GM19397 (cell line): ENCODE measurements at regions not wholly inside any gene's neighbourhood (a gene's known extent, or its start where the extent isn't known, plus 50 kb on each side); places are given as distances from the start of the nearest gene placed in this dataset.

ENCODE experiments used
- ATAC-seq: cut with Tn5 transposase; IDR thresholded peaks from one replicate; pipeline ENCODE4 v1.9.1; 2021; ENCODE audit warnings: mild to moderate bottlenecking, moderate library complexity; ENCODE audit not compliant: unreplicated experiment

GRCh38 chr20:20888266-20888656, 175.8 kb upstream of the RALGAPA2 start:
- no peak for ATAC-seq

DNA sequence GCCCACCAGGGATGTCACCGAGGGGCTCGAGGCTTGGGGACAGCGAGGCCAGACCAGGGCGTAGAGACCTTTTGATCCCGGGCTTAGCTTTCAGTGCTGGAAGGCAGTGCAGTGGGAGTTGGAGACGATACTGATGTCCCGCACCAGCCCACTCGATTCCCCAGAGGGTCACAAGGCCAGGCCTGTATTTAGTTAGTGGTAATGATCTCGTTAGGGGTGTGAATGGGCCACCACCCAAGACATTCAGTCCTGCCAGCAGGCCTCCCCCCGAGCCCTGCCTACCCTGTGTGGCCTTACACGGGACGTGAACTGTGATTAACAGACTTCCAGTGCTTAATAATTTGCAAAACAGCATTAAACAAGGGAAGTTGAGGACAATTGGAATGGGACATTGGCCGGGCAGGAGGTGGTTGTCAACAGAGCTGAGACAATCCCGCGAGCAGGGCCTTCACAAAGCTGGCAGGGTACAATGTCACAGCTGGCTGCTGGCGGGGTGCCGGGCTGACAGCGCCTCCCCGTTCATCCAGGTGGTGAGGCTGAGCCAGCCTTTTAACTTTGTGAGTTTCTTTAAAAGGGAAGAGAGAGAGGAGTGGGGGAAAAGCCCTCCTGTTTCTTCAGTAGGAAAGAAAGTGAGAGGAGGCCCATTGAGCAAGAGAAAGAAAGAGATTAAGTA, 175.3 kb upstream of the RALGAPA2 start:
- no peak for ATAC-seq

DNA sequence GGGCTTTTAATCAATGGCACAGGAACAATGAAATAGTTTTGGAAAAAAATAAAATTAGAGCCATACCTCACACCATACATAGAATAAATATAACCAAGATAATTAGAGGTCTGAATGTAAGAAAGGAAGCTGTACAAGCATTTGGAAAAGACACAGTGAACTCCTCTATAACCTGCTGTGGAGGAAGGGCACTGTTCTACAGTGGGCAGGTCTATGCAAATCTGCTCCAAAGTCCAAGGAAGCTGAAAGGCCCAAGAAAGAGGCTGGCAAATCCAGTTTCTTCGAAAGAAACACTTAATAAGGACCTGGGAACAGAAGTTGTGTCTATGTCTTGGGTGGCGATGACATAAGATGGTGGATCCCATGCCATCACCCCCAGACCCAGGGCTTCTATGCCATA, 169.4 kb upstream of the RALGAPA2 start:
- ATAC-seq: no peak

- ATAC-seq: no peak
These were observed 164.6 kb upstream of the RALGAPA2 start for GRCh38 chr20:20877079-20877478.

DNA sequence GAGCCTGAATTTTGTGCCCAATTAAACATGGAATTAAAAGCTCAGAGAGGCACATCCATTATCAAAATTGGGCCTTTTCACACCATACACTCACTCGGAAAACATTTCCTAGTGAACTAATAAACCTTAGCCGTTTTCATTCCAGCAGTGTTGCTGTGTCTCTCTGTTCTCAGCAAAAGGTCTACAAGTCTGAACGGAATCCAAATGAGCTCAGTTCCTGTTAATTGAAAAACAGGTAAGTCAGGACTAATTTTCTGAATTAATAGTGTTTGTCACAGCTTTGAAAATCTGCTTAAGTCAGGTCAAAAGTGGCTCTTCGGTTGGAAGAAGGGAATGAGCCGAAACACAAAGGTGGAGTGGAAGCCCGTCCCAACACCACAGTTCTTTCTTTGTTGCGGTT, 163.3 kb upstream of the RALGAPA2 start:
- no peak for ATAC-seq

GRCh38 chr20:20872428-20872827, 160.0 kb upstream of the RALGAPA2 start:
- no peak for ATAC-seq

- ATAC-seq: no peak
These were observed 156.8 kb upstream of the RALGAPA2 start for GRCh38 chr20:20869161-20869775.

DNA sequence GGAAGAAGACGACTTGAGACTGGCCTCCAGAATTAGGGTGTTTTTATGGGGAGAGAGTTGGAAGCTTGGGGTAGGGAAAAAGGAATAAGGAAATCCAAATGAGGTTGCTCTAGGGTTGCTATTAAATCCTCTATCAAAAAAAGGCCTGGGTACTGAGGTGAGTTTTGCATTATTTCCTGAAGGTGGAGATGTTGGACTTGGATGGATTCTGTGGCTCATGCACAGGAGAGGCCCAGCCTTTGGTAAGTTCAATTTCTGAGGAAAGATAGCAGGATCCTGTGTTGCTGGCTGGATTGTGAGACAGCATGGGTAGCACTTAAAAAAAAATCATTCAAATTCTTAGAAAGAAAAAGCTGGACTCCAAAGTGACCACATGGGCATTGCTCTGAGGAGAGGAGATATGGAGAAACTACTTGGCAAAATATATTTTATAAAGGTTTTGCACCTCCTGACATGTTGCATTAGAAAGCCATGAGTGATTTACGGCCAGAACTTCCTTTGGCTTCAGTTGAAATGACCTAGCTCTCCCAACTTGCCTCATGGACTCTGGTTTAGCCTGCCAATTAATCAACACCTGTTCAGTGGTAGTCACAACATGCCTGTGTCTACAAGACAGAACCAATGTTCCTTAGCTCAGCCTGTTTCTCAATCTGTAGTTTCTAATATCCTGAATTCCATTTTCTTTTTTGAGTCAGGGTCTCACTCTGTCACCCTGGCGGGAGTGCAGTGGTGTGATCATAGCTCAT, 152.1 kb upstream of the RALGAPA2 start:
- no peak for ATAC-seq

- ATAC-seq: peak; percentile 72
These were observed 147.8 kb upstream of the RALGAPA2 start for GRCh38 chr20:20860078-20860806.

DNA sequence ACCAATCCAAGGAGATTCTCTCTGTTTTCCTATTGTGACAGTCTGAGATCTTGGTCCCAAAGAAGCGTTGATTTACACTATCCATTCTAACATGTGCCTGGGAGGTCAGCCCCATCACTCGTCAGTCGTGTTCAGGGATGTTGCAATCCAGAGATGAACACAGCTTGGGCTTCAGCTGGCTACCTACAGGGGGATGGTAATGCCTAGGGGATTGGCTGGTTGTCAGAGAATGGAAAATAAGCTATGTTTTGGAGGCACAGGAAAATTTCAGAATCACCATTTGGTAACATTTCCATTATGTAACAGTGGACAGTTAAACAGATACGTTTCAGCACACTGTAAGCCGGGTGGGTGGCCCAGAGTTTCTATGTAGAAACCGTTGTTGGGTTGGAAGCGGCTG, 147.1 kb upstream of the RALGAPA2 start:
- ATAC-seq: no peak

- ATAC-seq: no peak
These were observed 144.5 kb upstream of the RALGAPA2 start for GRCh38 chr20:20856956-20857355.

- no peak for ATAC-seq
These were observed 143.9 kb upstream of the RALGAPA2 start for GRCh38 chr20:20856306-20856705.

GRCh38 chr20:20851385-20851784, 138.9 kb upstream of the RALGAPA2 start:
- no peak for ATAC-seq

- ATAC-seq: no peak
These were observed 138.0 kb upstream of the RALGAPA2 start for GRCh38 chr20:20850407-20850806.

DNA sequence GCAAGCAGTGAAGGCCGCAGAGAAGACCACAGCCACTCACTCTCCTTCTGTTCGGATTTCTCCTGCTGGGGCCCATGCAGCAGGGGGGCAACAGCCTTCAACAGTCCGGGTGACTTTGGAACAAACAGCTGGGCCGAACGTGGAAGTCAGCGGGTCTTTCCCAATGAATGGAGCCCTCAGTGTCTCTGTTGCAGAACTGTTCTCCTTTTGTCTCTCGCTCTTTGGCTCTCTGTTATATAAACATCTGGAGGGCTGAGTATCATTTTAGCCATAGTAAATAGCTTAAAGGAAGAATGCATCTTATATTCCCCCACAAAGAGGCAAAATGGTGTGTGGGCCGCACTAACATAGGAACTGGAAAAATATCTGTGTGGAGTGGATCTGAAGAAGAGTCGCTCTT, 136.7 kb upstream of the RALGAPA2 start:
- no peak for ATAC-seq

GRCh38 chr20:20847814-20848213, 135.4 kb upstream of the RALGAPA2 start:
- no peak for ATAC-seq

DNA sequence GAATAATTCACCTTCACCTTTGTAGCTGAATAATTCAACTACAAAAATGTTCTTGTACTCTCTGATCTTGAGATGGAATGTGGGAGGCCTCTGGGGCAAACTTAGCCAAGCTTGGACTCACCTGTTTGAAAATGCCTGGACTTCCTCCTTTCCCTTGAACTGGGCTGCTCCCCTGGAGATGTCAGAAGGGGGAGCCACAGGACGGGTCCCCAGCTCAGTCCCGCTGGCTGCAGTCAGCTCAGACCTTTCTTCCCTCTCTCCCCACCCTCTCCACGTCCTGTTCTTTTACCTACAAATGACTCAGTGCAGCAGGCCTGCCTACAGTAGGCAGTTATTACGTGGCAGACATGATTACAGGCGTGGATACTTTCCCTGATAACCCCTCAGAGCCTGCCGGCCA, 131.5 kb upstream of the RALGAPA2 start:
- ATAC-seq: no peak

DNA sequence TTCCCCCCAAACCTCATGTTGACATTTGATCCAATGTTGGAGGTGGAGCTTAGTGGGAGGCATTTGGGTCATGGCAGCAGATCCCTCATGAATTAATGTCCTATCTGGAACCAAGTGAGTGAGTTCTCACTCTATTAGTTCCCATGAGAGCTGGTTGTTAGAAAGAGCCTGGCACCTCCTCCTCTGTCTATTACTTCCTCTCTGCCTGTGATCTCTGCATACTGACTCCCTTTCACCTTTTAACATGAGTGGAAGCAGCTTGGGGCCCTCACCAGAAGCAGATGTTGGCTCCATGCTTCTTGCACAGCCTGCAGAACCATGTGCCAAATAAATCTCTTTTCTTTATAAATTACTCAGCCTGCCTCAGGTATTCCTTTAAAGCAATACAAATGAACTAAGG, 127.3 kb upstream of the RALGAPA2 start:
- ATAC-seq: no peak

DNA sequence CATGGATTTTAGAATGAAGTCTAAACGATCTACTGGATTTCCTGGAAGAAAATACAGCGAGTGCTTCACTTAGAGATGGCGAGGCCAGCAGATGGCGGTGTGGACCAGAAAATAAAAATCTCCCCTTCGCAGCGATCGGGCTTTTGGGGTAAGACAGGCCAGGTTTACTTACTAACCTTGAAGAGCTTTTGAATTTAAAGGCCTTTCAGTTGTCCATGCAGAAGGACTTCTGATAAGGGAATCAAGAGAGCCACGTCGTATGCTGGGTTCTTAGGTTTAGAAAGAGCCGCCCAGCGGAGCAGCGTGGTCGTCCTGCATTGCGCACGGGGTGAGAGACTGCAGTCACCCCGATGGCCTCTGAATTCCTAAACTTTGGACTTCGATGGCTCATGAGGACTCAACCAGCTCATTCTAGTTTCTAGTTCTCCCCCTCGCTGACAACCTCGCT, 125.2 kb upstream of the RALGAPA2 start:
- no peak for ATAC-seq

DNA sequence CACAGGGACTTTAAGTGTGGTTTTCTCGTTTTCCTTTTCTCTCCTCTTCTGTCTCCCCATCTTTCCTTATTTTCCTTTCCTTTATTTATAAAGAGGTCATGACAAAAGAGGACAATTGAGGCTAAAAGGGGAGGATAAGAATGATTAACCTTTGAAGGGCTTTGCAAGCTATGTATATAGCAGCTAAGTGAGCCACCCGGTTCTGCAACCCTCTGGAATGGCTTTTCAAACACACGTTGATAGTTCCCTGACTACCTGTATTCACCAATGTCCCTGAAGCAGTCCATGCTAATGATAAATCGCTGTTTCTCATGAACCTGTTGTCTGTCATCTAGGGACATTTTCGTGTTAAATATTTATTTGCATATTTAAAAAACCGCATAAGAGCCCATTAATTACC, 124.4 kb upstream of the RALGAPA2 start:
- ATAC-seq: no peak

DNA sequence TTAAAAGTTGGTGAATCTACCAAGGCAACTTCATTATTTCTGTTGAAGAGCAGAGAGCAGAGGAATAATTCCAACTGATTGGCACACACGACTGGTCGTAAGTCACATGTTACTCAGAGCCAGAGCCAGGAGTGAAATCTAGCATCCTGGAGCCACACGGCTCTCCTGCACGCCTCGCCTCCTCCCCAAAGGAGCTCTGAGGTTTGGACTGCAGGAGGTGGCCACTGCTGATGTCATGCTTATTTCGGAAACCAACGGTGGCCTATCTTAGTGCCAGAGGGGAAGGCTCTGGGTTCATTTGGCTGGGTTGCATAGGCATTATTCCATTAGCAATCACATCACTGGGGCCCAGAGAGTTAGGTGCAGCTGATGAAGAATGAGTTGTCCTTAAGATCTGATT, 123.5 kb upstream of the RALGAPA2 start:
- no peak for ATAC-seq
